BLaER1 (cell line): ENCODE measurements at regions not wholly inside any gene's neighbourhood (a gene's known extent, or its start where the extent isn't known, plus 50 kb on each side); places are given as distances from the start of the nearest gene placed in this dataset.

ENCODE experiments used
- H3K27ac ChIP-seq: shearing (Covaris generic); formaldehyde crosslinking; 2 replicates; pipeline ENCODE4 v1.8.1; 2022
- H3K27me3 ChIP-seq: shearing (Covaris generic); formaldehyde crosslinking; 2 replicates; pipeline ENCODE4 v1.8.1; 2022
- H3K36me3 ChIP-seq: shearing (Covaris generic); formaldehyde crosslinking; 2 replicates; pipeline ENCODE4 v1.8.1; 2022
- H3K4me1 ChIP-seq: shearing (Covaris generic); formaldehyde crosslinking; 2 replicates; pipeline ENCODE4 v1.8.1; 2022
- H3K4me2 ChIP-seq: shearing (Covaris generic); formaldehyde crosslinking; 2 replicates; pipeline ENCODE4 v1.8.1; 2022
- H3K4me3 ChIP-seq: shearing (Covaris generic); formaldehyde crosslinking; 2 replicates; pipeline ENCODE4 v1.8.1; 2022
- H3K9ac ChIP-seq: shearing (Covaris generic); formaldehyde crosslinking; 2 replicates; pipeline ENCODE4 v1.8.1; 2022
- H3K9me3 ChIP-seq: shearing (Covaris generic); formaldehyde crosslinking; 2 replicates; pipeline ENCODE4 v1.8.1; 2022
- H4K20me1 ChIP-seq: shearing (Covaris generic); formaldehyde crosslinking; 2 replicates; pipeline ENCODE4 v1.8.1; 2022
- Cebpa-rat ChIP-seq: shearing (Covaris generic); IDR thresholded peaks from 2 replicates; pipeline ENCODE4 v1.8.1; 2022

GRCh38 chr4:153969542-153969941 is 180.7 kb upstream of the SFRP2 start:
- no peaks in the 10 kb centered on the region for H4K20me1 ChIP-seq
- no peak overlapping the region for H3K27ac ChIP-seq
- no peak for TF ChIP-seq Cebpa-rat
- no peaks in the 10 kb centered on the region for H3K27me3 ChIP-seq
- no peaks in the 10 kb centered on the region for H3K36me3 ChIP-seq
- H3K4me1 ChIP-seq: no peaks in the 10 kb centered on the region
- peaks cover 14% of the 10 kb centered on the region for H3K9me3 ChIP-seq
- H3K4me3 ChIP-seq: no peak overlapping the region
- no peak overlapping the region for H3K4me2 ChIP-seq
- no peak overlapping the region for H3K9ac ChIP-seq

- Histone ChIP-seq H3K27ac (no peak overlapping the region), H4K20me1 (no peaks in the 10 kb centered on the region), H3K36me3 (no peaks in the 10 kb centered on the region), H3K9me3 (no peaks in the 10 kb centered on the region), H3K4me1 (no peaks in the 10 kb centered on the region), H3K27me3 (no peaks in the 10 kb centered on the region), H3K4me3 (no peak overlapping the region), H3K9ac (no peak overlapping the region), H3K4me2 (no peak overlapping the region)
- no peak for TF ChIP-seq Cebpa-rat
Observed at GRCh38 chr4:153966641-153967040, 177.8 kb upstream of the SFRP2 start.

GRCh38 chr4:153963216-153963615 is 174.3 kb upstream of the SFRP2 start:
- Histone ChIP-seq H3K9me3 (no peaks in the 10 kb centered on the region), H3K27ac (no peak overlapping the region), H3K4me3 (no peak overlapping the region), H4K20me1 (no peaks in the 10 kb centered on the region), H3K4me2 (no peak overlapping the region), H3K9ac (no peak overlapping the region), H3K36me3 (no peaks in the 10 kb centered on the region), H3K27me3 (no peaks in the 10 kb centered on the region), H3K4me1 (no peaks in the 10 kb centered on the region)
- no peak for TF ChIP-seq Cebpa-rat

DNA sequence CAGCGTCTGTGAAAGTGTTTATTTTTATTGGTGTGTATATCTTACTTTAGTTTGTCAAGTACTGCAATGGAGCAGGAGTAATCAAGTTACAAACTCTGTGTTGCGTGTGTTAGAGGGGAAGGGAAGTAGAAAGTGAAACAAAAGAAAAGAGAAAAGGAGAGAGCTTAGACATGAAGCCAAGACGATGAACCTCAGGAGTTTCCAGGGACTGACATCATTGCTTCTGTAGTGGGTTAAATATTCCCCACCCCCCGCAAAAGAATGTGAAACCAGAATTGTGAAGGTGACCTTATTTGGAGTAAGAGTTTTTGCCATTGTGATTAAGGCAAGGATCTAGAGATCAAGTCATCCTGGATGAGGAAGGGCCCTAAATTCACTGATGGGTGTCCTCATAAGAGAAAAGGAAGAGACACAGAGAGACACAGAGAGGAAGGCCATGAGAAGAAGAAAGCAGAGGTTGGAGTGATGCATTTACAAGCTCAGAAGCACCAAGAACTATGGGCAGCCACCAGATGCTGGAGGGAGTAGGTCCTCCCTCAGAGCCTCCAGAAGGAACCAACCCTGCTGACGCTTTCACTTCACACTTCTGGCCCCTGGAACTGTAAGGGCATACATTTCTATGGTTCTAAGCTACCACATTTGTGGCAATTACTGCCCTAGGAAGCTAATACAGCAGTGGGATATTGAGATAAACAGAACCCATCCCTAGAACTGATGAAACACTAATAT is 173.6 kb upstream of the SFRP2 start:
- no peak overlapping the region for H3K4me2 ChIP-seq
- no peak for TF ChIP-seq Cebpa-rat
- H3K27me3 ChIP-seq: no peaks in the 10 kb centered on the region
- no peaks in the 10 kb centered on the region for H3K9me3 ChIP-seq
- H3K4me3 ChIP-seq: no peak overlapping the region
- no peaks in the 10 kb centered on the region for H3K36me3 ChIP-seq
- no peak overlapping the region for H3K27ac ChIP-seq
- H4K20me1 ChIP-seq: no peaks in the 10 kb centered on the region
- H3K9ac ChIP-seq: no peak overlapping the region
- no peaks in the 10 kb centered on the region for H3K4me1 ChIP-seq

- Histone ChIP-seq H4K20me1 (no peaks in the 10 kb centered on the region), H3K4me2 (no peak overlapping the region), H3K27me3 (no peaks in the 10 kb centered on the region), H3K27ac (no peak overlapping the region), H3K4me1 (peaks cover 4% of the 10 kb centered on the region), H3K4me3 (no peak overlapping the region), H3K9ac (no peak overlapping the region), H3K36me3 (no peaks in the 10 kb centered on the region), H3K9me3 (no peaks in the 10 kb centered on the region)
- TF ChIP-seq Cebpa-rat: no peak
Observed at GRCh38 chr4:153955327-153955726, 166.4 kb upstream of the SFRP2 start.

DNA sequence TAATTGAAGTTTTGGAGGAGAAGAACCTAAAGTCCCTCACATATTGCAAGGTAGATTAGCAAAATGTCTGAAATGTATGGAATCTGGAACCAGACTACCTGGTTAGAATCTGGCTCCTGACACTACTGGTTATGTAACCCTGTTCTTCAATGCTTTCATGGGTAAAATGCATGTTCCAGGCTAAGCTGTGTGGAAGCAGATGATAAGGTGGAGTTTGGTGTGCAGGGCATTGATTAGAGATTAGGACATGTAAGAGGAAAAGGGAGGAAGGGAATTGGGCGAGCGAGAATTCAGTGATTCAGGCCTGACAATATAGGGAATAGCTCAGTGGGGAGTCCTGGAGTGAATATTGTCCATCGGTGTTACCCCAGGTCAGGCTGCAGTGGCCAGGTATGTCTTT is 165.8 kb upstream of the SFRP2 start:
- Histone ChIP-seq H4K20me1 (no peaks in the 10 kb centered on the region), H3K9me3 (no peaks in the 10 kb centered on the region), H3K27me3 (no peaks in the 10 kb centered on the region), H3K4me2 (no peak overlapping the region), H3K9ac (no peak overlapping the region), H3K36me3 (no peaks in the 10 kb centered on the region), H3K4me3 (no peak overlapping the region), H3K27ac (no peak overlapping the region), H3K4me1 (peaks cover 10% of the 10 kb centered on the region)
- TF ChIP-seq Cebpa-rat: no peak

DNA sequence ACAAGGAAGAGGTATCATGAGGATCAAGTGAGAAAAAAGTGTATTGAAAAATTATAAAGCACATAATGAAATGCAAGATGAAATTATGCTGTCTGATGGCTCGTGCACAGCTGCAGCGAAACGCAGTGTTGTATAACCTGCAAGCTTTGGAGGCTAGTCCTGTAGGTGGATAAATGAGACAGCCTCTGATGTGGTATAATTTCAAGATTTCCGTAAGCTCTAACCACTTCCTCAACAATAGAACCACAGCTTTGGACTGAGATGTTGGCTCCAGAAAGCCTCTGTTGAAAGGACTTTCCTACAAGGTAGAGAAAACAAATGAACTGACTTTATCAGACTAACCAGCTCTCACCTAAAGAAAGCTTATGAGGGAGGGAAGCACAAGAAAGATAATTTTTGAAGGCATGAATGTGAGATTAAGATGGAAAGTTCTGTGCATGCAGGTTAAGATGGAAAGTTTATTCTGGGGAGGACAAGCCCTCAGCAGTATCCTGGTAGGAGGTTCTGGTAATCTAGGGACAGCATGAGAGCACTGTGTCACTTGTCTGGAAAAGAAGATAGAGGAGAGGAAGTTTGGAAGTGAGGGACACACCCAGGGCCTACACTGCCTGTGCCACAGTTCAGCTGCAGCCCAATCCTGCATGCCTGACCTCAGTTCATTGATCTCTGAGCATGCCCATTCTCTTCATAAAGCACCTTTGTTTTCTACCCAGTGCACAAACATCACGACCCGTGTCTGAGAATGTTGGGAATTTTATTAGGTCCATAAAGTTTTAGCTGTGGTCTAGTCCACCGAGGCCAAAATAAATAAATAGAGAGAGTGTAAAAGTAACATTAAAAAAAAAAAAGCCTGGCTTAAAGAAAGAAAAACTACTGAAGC is 161.5 kb upstream of the SFRP2 start:
- peaks cover 3% of the 10 kb centered on the region; the same call in 1 of the 2 replicates for H3K9me3 ChIP-seq
- no peak for TF ChIP-seq Cebpa-rat
- no peaks in the 10 kb centered on the region for H3K27me3 ChIP-seq
- H3K4me1 ChIP-seq: peaks cover 12% of the 10 kb centered on the region
- no peak overlapping the region for H3K4me3 ChIP-seq
- H3K9ac ChIP-seq: no peak overlapping the region
- no peaks in the 10 kb centered on the region for H4K20me1 ChIP-seq
- no peak overlapping the region for H3K27ac ChIP-seq
- peak overlapping the region; percentile 27 for H3K4me2 ChIP-seq
- H3K36me3 ChIP-seq: no peaks in the 10 kb centered on the region

GRCh38 chr4:153948041-153948440 is 159.2 kb upstream of the SFRP2 start:
- no peak for TF ChIP-seq Cebpa-rat
- Histone ChIP-seq H3K9ac (no peak overlapping the region), H3K4me1 (peaks cover 12% of the 10 kb centered on the region), H3K27ac (no peak overlapping the region), H4K20me1 (no peaks in the 10 kb centered on the region), H3K4me2 (no peak overlapping the region), H3K4me3 (no peak overlapping the region), H3K36me3 (no peaks in the 10 kb centered on the region), H3K9me3 (peaks cover 3% of the 10 kb centered on the region; the same call in 1 of the 2 replicates), H3K27me3 (no peaks in the 10 kb centered on the region)

GRCh38 chr4:153947124-153947523 is 158.2 kb upstream of the SFRP2 start:
- TF ChIP-seq Cebpa-rat: no peak
- no peak overlapping the region for H3K9ac ChIP-seq
- H3K9me3 ChIP-seq: peaks cover 3% of the 10 kb centered on the region; the same call in 1 of the 2 replicates

GRCh38 chr4:153945704-153946103 is 156.8 kb upstream of the SFRP2 start:
- H3K27me3 ChIP-seq: no peaks in the 10 kb centered on the region
- no peak overlapping the region for H3K4me3 ChIP-seq
- TF ChIP-seq Cebpa-rat: no peak
- H4K20me1 ChIP-seq: no peaks in the 10 kb centered on the region
- peaks cover 12% of the 10 kb centered on the region for H3K4me1 ChIP-seq
- no peak overlapping the region for H3K9ac ChIP-seq
- peaks cover 3% of the 10 kb centered on the region; the same call in 1 of the 2 replicates for H3K9me3 ChIP-seq
- no peak overlapping the region for H3K4me2 ChIP-seq
- H3K36me3 ChIP-seq: no peaks in the 10 kb centered on the region
- no peak overlapping the region for H3K27ac ChIP-seq

More at GRCh38 chr4:153947124-153947523, 158.2 kb upstream of the SFRP2 start:
- H3K4me2 ChIP-seq: no peak overlapping the region
- no peaks in the 10 kb centered on the region for H3K36me3 ChIP-seq
- H3K27ac ChIP-seq: no peak overlapping the region
- H3K4me1 ChIP-seq: peaks cover 12% of the 10 kb centered on the region
- no peaks in the 10 kb centered on the region for H4K20me1 ChIP-seq
- H3K27me3 ChIP-seq: no peaks in the 10 kb centered on the region
- no peak overlapping the region for H3K4me3 ChIP-seq
